ENCODE measurements at regions not wholly inside any gene's neighbourhood (a gene's known extent, or its start where the extent isn't known, plus 50 kb on each side); places are given as distances from the start of the nearest gene placed in this dataset.
"Not testable (repeated sequence)": the region's sequence is repeated elsewhere in the genome, so short reads cannot be mapped to it uniquely, and the experiment has no call there.

GRCh38 chr14:87305345-87305744 lies 687.6 kb downstream of the GALC start:
- no peak for DNase-seq

- no peak for DNase-seq
Observed at GRCh38 chr14:87304404-87304803, 688.6 kb downstream of the GALC start.

DNA sequence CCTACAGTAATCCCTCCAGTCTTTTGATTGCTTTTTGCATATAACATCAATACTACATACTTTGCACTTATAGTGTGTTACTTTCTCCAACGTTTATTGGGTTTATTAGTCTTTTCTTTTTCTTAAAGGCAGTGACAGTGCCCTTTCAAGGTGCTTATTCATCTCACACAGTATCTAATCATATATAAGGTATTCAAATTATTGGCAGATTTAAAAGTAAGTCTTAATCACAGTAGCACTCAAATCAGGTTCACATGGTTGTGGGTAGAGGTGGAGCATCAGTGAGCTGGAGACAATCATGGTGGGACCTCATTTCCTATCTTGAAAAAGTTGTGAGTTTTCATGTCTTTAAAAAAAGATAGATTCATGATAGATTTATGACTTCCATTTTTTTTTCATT lies 706.2 kb downstream of the GALC start:
- DNase-seq: no peak

DNA sequence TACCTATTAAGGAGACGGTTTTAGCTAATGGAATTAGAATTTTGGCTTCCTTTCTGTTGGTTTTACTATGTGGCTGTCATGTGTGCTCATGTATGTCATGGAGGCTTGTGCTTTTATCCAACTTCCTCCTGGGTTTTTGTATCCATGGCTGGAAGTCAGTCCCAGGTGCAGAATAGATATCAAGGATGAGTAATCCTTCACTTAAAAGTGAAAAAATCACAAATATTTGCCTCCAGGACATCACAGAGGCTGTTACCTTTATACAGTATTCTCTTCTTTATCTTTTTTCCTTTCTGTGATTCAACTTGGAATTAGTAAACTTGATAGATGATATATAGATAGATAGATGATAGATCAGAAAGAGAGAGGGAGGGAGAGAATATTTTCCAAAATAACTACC lies 706.8 kb downstream of the GALC start:
- no peak for DNase-seq

DNA sequence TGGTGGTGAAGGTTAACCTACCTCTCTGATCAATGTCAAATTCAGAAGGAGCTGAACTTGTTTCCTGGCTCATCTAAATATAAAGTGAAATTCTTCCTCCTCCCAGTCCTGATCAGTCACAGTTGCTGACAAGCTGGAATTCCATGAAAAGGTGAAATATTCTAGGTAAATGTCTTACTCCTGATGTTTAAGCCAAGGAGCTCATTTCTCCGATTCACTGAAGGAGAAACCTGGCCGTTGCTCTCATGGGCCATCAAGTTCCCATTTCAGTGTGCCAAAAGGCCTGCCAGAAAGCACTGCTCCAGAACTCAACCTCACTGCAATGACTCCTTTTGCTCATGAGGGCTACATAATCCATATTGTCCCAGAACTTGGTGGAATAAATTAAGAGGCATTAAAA lies 707.5 kb downstream of the GALC start:
- DNase-seq: no peak

DNA sequence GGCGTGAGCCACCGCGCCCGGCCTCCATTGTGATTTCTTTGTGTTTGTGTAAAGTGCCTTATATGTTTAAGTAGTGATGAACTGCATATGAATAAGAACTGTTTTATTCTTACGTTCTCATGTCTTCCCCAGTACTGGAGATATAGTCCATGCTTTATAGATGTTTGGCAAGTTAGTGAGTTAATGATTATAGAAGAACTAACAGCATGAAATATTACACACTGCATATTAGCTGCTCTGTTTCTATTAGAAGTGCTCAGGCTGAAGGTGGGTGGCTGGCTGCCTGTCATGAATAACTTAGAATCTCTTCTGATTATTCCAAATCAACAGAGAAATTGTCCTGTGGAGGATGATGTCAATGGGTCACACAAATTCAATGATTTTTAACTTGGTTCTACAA lies 709.4 kb downstream of the GALC start:
- no peak for DNase-seq

- DNase-seq: no peak
Observed at GRCh38 chr14:87282266-87282665, 710.7 kb downstream of the GALC start.

DNA sequence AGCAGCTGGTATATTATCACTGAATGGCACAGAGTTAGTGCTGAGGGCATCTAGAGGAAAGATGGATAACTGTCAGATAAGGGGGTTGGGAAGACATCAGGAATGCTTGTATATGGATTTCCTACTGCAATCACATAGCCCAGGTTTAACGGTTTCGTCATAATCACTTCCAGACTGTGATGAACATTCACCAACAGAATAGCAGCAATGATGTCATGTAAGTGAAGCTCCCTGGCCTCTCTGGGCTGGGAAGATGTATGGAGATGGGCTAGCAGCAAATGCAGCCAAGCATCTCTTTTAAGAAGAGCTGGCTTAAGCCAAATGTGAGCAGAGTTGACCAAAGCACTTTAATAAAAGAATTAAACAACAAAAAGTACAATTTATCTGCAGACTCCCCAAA lies 714.6 kb downstream of the GALC start:
- DNase-seq: no peak

GRCh38 chr14:87271331-87271730 lies 721.7 kb downstream of the GALC start:
- no peak for DNase-seq

DNA sequence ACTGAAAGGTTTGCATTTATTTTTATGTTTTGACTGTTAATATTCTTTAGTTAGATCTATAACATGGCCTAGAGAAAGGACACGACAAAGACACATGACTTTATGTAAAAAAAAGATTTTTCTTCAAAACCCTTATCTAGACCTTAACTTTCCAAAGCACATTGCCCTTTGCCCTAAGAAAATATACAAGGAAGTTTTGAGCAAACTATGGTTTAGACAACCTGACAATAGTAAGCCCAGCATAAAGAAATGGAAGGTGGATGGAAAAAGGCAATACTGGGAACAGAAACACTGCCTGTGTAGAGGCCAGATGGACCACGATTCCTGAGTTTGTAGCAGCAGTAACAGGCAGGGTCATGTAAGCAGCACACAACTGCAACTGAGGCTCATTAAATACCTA lies 724.0 kb downstream of the GALC start:
- DNase-seq: no peak

DNA sequence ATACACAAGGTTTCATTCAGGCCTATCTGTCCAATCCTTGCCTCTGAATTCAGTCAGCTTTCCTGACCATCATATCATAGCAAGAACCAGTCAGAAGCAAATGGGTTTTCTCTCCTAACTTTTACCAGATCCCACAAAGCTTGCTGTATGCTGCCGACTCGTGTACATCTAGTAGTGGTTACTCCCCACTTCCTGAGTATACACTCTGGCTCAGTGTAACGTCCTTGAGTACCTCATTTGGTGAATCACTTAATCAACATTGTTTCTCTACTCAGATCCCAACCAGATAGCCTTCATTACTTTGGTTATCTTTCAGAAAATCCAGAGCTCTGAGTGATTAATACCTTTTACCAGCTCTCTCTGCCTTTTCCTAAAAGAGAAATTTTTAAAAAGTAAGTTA lies 728.2 kb downstream of the GALC start:
- DNase-seq: no peak

DNA sequence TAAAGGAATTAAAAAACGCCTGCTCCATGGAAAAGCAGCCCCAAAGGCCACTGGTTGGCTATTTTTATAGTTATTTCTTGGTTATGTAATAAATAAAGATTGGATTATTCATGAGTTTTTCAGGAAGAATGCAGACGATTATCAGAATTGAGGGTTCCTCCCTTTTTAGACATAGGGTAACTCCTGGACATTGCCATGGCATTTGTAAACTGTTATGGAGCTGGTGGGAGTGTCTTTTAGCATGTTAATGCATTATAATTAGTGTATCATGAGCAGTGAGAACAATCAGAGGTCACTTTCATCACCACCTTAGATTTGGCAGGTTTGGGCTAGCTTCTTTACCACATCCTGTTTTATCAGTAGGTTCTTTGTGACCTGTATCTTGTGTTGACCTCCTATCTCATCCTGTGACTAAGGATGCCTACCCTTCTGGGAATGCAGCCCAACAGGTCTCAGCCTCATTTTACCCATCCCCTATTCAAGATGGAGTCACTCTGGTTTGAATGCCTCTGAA lies 728.7 kb downstream of the GALC start:
- no peak for DNase-seq

DNA sequence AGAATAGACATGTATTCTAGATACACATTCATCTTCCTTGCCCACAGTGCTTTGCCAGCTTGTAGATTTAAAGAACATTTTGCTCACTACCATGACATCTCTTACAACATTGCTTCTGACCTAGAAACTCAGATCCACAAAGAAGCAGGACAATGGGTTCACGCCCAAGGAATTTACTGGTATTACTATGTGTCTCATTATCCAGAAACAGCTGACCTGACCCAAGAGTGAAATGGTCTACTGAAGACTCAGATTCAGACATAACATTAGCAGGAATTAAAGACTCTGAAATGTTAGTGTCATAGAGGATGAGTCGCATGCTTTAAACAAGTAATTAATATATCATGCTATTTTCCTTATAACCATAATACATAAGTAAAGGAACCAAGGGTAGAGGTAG lies 731.4 kb downstream of the GALC start:
- no peak for DNase-seq

DNA sequence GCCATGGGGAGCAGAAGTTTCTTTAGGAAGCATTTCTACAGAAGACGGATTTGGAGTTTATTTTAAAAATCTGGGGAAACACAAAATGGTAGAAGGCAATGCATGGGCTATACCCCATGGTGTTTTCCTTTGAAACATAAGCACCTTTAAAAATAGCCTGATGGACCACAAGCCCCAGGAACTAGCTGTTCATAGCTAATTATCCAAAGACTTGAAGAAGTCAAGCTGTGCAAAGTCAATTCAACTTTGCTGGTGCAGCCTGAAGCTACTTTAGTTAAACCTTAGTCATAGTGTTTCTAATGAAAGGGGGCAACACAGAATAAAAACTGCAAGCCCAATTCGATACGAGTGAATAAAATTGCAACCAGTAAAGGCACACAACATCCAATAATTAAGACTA lies 732.5 kb downstream of the GALC start:
- DNase-seq: no peak

- DNase-seq: no peak
Observed at GRCh38 chr14:87257421-87257820, 735.6 kb downstream of the GALC start.

GRCh38 chr14:87255058-87255457 lies 737.9 kb downstream of the GALC start:
- DNase-seq: no peak

- no peak for DNase-seq
Observed at GRCh38 chr14:87254331-87254874, 738.6 kb downstream of the GALC start.

DNA sequence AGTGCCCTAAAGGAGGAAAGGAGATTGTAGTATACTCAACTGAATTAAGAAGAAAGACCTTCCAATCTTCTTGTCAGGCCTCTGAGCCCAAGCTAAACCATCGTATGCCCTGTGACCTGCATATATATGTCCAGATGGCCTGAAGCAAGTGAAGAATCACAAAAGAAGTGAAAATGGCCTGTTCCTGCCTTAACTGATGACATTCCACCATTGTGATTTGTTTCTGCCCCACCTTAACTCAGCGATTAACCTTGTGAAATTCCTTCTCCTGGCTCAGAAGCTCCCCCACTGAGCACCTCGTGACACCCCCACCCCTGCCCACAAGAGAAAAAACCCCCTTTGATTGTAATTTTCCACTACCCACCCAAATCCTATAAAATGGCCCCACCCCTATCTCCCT lies 739.2 kb downstream of the GALC start:
- not testable (repeated sequence) for DNase-seq

- DNase-seq: no peak
Observed at GRCh38 chr14:87252103-87252502, 740.9 kb downstream of the GALC start.

GRCh38 chr14:87251011-87251410 lies 742.0 kb downstream of the GALC start:
- no peak for DNase-seq

GRCh38 chr14:87241018-87241768 lies 751.8 kb downstream of the GALC start:
- DNase-seq: peak; percentile 63

- not testable (repeated sequence) for DNase-seq
Observed at GRCh38 chr14:87240319-87240718, 752.7 kb downstream of the GALC start.

DNA sequence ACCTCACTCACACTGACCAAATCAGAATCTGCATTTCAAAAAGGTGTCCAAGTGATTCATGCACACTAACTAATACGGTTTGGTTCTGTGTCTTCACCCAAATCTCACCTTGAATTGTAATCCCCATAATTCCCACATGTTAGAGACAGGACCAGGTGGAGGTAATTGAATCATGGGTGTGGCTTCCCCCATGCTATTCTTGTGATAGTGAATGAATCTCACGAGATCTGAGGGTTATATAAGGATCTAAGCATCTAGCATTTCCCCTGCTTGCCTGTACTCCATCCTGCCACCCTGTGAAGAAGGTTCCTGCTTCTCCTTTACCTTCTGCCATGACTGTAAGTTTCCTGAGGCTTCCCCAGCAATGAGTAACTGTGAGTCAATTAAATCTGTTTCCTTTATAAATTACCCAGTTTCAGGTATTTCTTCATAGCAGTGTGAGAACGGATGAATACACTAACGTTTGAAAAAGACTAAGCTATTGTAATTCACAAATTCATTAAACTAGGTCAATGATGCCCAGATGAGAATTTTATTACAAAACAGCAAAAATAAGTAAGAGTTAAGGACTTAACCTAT lies 759.1 kb downstream of the GALC start:
- no peak for DNase-seq

GRCh38 chr14:87233266-87233665 lies 759.7 kb downstream of the GALC start:
- no peak for DNase-seq
